MM.1S (cell line): ENCODE measurements at regions not wholly inside any gene's neighbourhood (a gene's known extent, or its start where the extent isn't known, plus 50 kb on each side); places are given as distances from the start of the nearest gene placed in this dataset.

Experiments
- EZH2 ChIP-seq: fragments of 300-600 bp; sonication (generic); optimal IDR thresholded peaks from 2 replicates; pipeline ENCODE3; 2017; ENCODE audit warnings: low read depth, mild to moderate bottlenecking, antibody characterized with exemption, low read length, mixed read lengths
- EZH2phosphoT487 ChIP-seq: fragments of 300-600 bp; sonication (generic); IDR thresholded peaks from 2 replicates; pipeline ENCODE4 v1.6.1; 2018; ENCODE audit warnings: antibody characterized with exemption, low read length
- TF ChIP-seq, protein P1 (sequence below): fragments of 300-600 bp; sonication (generic); IDR thresholded peaks from 2 replicates; pipeline ENCODE4 v1.5.1; 2016; ENCODE audit warnings: antibody characterized with exemption, low read length, mixed read lengths

GRCh38 chr21:15552914-15553494, 176.8 kb upstream of the USP25 start:
- TF ChIP-seq, protein P1, sequence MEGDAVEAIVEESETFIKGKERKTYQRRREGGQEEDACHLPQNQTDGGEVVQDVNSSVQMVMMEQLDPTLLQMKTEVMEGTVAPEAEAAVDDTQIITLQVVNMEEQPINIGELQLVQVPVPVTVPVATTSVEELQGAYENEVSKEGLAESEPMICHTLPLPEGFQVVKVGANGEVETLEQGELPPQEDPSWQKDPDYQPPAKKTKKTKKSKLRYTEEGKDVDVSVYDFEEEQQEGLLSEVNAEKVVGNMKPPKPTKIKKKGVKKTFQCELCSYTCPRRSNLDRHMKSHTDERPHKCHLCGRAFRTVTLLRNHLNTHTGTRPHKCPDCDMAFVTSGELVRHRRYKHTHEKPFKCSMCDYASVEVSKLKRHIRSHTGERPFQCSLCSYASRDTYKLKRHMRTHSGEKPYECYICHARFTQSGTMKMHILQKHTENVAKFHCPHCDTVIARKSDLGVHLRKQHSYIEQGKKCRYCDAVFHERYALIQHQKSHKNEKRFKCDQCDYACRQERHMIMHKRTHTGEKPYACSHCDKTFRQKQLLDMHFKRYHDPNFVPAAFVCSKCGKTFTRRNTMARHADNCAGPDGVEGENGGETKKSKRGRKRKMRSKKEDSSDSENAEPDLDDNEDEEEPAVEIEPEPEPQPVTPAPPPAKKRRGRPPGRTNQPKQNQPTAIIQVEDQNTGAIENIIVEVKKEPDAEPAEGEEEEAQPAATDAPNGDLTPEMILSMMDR, result peak; percentile 19; the same call in 1 of the 2 replicates
- TF ChIP-seq EZH2phosphoT487 (no peak), EZH2 (no peak)
